DMS153 (cell line): ENCODE measurements at regions not wholly inside any gene's neighbourhood (a gene's known extent, or its start where the extent isn't known, plus 50 kb on each side); places are given as distances from the start of the nearest gene placed in this dataset.
"Not testable (repeated sequence)": the region's sequence is repeated elsewhere in the genome, so short reads cannot be mapped to it uniquely, and the experiment has no call there.

Experiments
- DNase-seq: peaks from one replicate; lab custom pipeline; 2025; lab: John Stamatoyannopoulos, UW

DNA sequence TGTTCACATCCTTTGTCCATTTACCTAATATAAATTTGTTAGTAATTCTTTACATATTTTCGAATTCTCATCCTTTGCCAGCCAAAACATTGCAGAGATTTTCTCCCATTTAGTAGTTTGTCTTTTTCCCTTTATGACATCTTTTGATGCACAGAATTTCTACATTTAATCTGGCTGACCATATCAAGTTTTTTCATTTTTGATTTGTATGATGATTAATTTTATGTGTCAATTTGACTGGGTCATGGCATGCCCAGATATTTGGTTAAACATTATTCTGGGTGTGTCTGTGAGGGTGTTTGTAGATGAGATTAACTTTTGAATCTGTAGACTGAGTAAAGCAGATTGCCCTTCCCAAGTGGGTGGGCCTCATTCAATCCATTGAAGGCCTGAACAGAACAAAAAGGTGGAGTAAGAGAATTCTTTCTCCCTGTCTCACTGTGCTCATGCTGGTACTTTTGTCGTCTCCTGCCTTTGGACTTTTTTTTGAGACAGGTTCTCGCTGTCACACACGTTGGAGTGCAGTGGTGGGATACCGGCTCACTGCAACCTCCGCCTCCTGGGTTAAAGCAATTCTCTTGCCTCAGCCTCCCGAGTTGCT is 72.1 kb upstream of the EPB41L1 start:
- no peak for DNase-seq

DNA sequence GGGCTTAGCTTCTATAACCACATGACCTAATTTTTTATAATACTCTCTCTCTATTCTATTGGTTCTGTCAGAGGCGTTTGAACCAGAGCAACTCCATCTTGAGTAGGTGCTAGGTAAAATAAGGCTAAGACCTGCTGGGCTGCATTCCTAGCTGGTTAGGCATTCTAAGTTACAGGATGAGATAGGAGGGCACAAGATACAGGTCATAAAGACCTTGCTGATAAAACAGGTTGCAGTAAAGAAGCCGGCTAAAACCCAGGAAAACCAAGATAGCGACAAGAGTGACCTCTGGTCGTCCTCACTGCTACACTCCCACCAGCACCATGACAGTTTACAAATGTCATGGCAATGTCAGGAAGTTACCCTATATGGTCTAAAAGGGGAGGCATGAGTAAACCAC is 71.3 kb upstream of the EPB41L1 start:
- DNase-seq = not testable (repeated sequence)

DNA sequence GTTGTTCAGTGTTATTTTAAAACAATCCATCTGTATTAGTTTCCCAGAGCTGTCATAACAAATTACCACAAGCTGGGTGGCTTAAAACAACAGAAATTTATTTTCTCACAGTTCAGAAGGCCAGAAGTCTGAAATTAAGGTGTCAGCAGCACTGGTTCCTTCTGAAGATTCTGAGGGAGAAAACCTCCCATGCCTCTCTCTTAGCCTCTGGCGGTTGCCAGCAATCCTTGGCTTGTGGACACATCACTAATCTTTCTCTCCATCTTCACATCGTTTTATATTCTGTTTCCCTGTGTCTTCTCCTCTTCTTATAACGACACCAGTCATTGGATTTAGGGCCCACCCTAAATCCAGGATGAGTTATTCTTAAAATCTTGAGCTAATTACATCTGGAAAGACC is 70.2 kb upstream of the EPB41L1 start:
- DNase-seq = no peak

DNA sequence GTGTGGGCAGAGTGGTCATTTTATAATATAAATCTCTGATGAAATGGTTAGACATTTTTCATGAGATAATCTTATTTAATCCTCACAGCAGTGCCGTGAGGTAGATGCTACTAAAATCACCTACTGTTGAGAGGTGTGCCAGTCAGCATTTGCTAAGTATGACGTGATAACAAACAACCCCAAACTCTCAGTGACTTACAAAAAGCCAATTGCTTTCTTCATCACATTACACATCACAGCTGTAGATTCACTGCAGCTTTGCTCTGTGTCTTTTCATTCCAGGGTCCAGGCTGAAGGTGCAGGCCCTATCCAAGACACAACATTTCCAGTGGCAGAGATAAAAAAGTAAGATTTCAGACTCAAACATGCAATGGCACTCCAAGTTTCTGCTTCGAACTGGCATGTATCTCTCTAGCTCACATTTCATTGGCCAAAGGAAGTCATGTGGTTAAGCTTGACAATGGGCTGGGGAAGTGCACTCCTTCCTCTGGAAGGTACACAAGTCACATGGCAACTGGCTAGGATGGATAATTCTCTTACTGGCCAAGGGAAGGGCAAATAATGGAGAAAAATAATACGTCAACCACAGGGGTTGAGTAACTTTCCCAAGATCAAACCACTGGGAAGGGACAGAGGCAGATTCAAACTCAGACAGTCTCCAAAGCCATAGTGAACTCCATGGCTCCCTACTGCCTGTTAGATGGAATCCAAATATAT is 69.5 kb upstream of the EPB41L1 start:
- DNase-seq = no peak

DNA sequence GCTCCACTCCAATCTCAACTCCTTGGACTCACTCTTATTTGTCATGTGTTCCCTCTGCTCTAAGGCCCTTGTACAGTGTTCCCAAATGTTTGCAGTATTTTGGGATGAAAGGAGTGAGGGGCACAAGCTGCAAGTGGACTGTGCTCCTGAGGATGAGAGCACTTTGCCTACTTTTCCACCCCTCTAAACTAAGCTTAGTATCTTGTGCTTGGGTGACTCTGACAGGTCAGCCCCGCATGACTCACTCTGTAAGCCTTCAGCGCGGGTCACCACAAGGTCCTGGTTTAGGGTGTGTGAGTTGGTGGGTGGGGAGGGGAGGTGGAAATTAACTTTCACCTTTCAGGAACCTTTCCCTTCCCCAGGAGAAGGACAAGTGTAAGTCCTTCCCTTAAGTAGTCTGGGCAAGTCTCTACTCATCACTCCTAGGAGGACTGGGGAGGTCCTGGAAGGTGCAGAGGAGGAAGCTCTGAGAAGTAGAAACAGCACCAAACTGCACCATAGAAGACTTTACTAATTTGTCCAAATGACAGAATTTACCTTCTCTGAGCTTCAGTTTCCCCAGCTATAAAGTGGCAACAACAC is 68.8 kb upstream of the EPB41L1 start:
- no peak for DNase-seq

DNA sequence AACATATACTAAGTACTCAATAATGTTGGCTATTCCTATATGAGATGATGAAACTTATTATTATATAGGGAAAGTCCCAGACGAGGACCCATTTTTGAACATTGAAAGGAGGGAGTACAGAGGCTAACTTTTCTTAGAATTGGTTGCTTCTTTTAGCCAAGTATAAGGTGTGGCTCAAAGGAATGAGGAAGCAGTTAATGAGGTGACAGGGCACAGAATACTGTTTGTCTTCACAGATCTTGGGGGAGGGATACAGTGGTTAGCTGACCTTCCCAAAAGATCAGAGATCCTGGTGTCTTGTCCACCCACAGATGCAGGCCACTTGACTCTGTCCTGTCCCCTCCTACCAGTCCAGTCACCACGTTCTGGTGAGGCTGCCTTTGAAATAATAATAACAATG is 67.8 kb upstream of the EPB41L1 start:
- no peak for DNase-seq

DNA sequence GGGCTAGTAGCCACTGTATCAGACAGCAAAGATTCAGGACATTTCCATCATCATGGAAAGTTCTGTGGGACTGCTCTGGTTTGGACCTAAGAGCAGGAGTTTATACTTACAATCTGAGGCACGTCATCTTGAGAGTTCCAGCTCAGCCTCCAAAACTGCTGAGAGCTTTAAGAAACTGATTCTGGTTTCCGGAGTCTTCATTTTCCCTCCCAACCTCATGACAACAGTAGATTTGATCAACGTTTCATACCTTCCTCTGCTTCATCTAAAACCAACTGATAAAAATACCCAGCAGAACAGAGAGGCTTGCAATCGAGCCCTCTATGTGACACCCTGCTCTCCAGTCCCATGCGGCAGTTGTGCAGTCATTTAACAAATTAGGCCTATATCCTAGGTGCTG is 64.3 kb upstream of the EPB41L1 start:
- DNase-seq = no peak

DNA sequence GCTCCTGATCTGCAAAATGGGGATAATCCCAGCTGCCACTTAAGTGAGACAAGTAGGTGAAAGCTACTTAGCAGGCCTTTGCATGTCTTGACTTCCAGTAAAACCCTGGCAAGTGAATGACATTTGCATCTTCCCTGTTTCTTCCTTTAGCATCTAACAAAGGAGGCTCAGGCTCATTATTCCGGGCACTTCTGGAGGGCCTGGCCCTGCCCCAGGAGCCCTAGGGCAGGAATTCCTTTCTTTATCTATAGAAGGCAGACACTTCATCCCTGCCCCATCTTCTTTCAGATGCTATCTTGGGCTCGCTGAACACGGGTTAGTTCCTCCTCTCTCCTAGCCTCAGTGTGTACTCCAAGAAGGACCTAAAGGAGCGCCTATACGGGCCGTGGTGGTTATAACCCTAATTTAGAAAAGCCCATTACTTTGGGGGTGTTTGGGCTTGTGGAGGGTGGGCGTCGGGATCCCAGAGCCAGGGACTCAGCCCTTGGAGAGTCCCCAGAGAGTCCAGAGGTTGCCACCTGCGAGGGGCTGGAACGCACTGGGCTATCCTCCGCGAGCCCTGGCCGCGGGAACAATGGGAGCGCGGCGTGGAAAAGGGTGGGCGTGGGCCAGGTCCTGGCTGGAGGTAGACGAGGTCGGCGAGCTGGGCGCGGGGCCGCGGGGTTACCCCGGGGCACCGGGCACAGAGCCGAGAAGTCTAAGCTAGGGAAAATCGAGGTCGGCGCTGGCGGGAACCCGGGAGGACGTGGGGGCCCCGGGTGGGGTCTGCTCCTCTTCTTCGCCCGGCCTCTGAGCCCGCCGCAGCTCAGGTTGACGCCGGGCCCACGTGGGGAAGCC is 62.8 kb upstream of the EPB41L1 start:
- no peak for DNase-seq

DNA sequence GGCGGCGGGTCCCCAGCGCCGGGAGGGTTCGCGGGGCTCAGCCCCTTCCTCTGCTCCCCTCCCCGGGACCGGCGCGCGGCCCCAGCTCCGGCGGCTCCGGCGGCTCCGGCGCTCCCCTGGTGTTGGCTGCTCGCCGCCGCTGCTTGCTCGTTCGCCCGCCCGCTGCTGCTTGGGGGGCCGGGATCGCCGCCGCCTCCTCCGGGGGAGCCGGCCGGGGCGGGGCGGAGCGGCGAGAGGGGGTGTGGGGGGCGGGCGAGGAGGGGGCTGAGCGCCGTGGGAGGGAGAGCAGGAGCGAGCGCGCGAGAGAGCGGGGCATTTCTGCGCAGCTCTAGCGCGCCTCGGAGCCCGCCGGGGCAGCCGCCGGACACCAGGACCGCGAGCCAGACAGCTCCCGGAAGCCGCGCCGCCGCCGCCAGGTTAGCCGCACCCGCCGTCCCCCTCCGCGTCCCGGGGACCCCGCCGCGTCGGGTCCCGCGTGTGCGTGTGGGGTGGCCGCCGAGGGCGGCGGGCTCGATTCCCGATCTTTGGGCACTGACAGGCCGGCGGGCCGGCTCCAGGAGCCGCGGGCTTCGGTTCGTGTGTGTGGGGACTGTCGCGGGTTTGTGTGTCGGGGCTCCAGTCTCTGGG is 62.0 kb upstream of the EPB41L1 start:
- DNase-seq = no peak

DNA sequence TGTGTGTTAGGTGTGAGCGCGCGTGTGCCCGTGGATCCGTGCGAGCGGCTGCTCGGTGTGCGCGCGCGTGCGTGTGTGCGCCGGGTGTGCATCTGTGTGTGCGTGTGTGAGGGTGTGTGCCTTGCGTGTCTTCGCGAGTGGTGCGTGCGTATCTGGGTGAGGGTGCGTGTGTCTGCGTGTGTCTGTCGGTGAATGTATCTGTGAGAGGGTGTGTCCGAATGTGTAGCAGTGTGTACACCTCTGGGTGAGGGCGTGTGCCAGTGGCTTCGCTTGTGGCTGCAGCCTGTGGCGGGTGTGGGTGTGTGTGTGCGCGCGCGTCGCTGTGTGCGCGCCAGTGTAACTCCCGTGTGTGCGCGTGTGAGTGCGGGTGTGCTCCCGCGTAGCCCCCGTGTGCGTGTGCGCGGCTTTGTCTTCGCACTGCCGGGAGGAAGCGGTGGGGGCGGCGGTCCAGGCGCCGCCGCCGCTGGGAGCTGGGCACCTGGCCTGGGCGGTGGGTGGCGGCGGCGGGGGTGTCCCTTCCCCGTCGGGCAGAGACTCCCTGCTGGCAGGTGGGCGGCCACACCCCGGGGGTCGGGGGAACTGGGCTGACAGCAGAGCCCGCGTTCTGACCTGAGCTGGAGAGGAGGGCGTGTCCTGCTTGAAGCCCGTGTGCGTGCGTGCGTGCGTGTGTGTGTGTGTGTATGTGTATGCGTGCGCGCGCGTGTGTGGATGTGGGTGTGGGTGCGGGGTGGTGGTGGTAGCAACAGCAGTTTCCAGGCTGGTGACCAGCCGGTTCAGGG is 61.3 kb upstream of the EPB41L1 start:
- peak; percentile 13 for DNase-seq

DNA sequence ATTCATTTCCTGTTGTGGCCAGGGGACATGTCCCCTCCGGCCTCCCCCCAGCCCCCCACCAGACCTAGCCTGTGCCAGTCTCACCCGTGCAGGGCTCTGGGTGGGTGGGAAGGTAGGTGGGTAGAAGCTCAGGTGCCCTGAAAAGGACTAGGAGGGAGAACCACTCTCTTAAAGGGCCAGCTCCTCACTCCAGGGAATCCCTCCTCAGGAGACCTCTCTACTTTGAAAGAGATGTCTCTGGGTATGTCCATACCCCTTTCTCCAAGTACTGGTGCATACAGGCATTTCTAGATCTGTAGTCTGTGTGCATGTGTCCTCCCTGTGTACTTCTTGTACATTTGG is 60.8 kb upstream of the EPB41L1 start:
- DNase-seq = no peak

DNA sequence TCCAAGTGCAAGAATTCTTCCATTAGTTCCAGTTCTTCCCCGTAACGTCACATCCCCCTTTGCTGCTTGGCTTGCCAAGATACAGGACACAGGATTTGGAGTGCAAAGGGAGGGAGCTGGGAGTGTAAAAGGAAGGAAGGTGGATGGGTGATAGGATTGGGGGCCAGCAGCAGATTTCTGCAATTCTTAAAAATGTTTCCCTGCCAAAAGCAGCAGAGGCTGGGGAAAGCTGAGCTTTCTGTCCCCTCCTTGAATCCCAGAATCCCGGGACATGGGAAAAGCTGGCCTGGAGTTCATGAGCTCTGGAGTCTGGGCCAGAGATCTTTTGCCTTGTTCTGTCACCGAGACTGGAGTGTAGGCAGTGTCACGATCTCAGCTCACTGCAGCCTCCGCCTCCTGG is 60.0 kb upstream of the EPB41L1 start:
- no peak for DNase-seq

DNA sequence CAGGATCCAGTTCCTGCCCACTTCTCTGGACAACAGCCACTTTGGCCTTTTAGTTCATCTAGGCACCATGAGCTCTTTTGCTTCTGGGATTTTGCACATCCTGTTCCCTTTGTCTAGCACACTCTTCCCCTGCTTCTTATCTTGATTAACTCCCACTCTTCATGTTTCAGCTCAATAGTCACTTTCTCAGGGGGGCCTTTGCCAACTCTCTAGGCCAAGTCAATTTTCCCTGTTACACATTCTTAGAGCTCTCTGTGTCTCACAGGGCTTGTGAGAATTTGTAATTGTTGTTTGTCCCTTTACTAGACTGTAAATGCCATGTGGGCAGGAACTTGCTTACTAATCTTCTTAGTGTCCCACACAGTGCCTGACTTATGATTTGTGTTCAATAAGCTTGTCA is 58.1 kb upstream of the EPB41L1 start:
- no peak for DNase-seq

DNA sequence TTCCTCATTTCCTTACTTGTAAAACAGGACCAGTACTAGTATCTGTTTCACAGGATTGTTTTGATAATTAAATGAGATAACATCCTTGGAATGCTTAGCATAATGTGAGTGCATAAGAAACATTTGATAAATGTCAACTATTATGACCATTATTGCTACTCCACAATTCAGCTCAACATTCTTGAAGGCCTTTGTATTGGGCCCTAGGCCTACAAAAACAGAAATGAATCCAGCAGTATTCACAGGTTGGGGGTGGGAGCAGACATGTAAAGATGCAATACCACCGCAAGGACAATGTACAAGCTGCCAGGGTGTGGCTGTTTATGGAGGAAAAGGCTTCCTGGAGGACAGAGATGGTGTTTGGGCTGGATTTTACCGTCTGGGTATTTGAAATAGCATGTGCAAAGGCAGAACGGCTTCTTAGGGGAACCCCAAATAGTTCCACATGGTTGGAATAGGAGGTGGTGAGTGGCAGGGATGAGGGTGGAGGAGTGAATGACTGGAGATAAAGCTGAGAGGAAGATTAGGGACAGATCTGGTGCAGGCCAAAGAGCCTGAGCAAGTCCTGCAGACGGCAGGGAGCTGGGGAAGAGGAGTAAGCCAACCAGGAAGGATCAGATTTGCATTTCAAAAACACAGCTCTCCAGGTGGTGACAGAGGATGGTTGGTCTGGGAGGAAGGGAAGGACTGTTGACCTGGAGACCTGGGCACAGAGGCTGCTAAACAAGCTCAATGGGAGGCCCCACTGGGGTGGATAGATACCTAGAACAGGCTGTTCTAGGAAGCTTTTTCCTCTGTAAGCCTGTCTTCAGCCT is 57.0 kb upstream of the EPB41L1 start:
- peak; percentile 68 for DNase-seq

DNA sequence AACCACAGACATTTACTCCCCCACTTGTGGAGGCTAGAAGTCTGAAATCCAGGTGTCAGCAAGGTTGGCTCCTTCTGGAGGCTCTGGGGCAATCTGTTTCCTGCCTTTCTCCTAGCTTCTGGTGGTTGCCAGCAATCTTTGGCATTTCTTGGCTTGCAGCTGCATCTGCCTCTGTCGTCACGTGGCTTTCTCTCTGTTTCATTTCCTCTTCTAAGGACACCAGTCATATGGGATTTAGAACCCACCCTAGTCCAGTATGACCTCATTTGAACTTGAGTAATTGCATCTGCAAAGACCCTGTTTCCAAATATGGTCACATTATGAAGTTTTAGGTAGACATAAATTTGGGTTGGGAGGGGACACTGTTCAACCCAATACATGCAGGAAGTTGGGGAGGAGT is 56.2 kb upstream of the EPB41L1 start:
- no peak for DNase-seq

DNA sequence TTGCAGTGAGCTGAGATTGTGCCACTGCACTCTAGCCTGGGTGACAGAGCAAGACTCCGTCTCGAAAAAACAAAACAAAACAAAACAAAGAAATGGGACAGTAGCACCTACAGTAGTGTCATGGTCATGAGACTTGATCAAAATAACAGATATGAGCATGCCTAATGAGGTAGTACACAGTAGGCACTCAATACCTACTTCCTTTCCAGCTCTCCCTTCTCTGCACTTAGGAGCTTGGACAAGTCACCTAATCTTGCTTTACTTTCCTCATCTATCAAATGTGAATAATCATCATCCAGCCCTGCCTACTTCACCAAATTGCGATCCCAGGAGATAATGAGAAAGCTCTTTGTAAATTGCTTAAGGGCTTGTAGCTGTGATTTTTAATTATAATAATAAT is 55.4 kb upstream of the EPB41L1 start:
- no peak for DNase-seq

DNA sequence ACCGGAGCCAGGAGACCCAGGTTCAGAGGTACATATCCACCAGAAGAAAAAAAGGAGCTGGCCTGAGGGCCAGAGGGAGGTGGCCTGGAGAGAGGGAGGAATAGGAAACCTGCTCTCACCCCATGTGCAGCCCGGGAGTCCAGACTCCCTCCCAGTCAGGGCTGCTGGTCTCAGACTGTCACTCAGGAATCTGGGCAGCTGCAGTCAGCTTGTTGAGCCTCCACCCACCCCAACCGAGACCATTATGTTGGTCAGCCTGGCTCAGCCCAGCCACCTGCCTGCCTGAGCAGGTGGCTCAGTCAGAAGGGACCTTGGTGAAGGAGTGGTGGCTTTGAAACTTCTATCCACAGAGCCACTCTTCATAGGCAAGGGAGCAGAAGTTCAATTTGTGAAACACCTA is 53.3 kb upstream of the EPB41L1 start:
- peak; percentile 44 for DNase-seq

DNA sequence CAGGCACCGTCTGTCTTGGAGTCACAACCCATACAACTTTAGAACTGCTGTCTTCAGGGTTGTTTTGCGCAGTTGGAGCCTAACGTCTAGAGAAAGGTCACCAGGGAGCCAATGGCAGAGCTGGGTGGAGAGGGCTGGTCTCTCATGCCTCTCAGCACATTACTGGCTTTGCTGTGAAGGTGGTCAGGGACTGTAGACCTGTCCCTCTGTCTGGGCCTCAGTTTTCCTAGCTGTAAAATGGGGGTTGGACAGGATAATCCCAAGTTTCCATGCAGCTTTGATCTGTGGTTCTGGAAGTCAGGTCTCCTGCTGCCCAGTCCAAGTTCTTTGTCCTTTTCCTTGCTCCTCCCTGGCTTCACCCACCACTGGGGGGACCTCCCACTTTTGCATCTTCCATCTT is 52.2 kb upstream of the EPB41L1 start:
- DNase-seq = no peak

DNA sequence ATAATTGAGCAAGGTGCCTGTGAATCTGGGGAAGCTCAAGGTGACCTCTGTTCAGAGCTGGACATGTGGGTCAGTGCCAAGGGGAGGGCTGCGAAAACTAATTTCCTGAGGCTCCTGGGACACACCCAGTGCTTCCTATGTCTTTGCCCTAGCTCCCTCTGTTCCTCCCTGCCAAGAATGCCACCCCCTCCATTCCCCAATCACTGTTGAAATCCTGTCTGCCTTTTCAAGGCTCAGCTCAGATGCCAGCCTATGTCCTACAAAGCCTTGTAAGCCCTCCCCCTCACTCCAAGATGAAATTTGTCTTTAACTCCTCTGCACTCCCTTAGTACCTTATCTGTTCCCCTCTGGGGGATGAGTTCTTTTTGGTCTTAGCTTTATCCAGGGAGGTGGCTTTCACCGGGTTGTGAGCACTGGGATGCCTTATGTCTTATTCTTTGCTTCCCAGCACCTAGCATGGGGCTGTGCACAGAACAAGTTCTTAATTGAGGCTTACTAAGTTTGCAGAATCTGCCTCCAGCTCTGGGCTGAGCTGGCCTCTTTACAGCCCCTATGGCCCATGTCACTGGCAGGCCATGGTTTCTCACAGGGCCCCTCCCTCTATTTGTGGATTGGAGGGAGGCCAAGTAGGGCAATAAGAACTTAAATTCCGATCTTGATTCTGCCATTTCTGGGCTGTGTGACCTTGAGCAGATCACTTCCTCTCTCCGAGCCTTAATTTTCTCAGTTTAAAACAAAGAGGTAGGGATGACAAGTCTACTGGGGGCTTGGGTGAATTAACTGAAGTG is 51.5 kb upstream of the EPB41L1 start:
- DNase-seq = no peak

DNA sequence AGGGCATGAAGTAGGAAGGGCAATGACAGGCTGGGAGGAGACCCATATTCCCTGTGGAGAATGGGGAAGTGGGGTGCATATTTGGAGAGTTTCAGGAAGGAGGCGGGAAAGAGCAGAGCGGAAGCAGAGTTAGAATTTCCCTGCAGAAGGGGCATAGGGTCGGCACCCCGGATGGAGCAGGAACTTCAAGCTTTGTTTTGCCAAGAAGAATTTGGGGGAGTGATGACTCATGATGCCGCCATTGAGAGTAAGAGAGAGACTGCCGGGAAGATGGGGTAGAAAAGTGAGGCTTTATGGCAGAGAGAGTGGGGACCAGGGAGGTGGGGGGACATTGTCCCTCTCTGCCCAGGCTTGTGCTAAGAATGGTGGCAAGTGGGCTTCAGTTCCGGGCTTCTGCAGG is 50.3 kb upstream of the EPB41L1 start:
- no peak for DNase-seq
